ENCODE measurements at regions not wholly inside any gene's neighbourhood (a gene's known extent, or its start where the extent isn't known, plus 50 kb on each side); places are given as distances from the start of the nearest gene placed in this dataset.

- no peak for DNase-seq (ENCODE audit: low read depth)
Observed at GRCh38 chr13:24050796-24051715, 109.5 kb upstream of the SPATA13 start.

GRCh38 chr13:24052547-24053518 lies 107.7 kb upstream of the SPATA13 start:
- DNase-seq (ENCODE audit: low read depth) = no peak

GRCh38 chr13:24053519-24054251 lies 106.8 kb upstream of the SPATA13 start:
- peak; percentile 39 for DNase-seq (ENCODE audit: low read depth)

GRCh38 chr13:24056616-24057137 lies 103.8 kb upstream of the SPATA13 start:
- no peak for DNase-seq (ENCODE audit: low read depth)

- DNase-seq (ENCODE audit: low read depth) = no peak
Observed at GRCh38 chr13:24060993-24061392, 99.5 kb upstream of the SPATA13 start.

GRCh38 chr13:24063281-24063877 lies 97.1 kb upstream of the SPATA13 start:
- no peak for DNase-seq (ENCODE audit: low read depth)

GRCh38 chr13:24064371-24064770 lies 96.1 kb upstream of the SPATA13 start:
- DNase-seq (ENCODE audit: low read depth) = no peak

GRCh38 chr13:24065176-24065575 lies 95.3 kb upstream of the SPATA13 start:
- no peak for DNase-seq (ENCODE audit: low read depth)

GRCh38 chr13:24066405-24067295 lies 93.9 kb upstream of the SPATA13 start:
- DNase-seq (ENCODE audit: low read depth) = no peak

- no peak for DNase-seq (ENCODE audit: low read depth)
Observed at GRCh38 chr13:24068472-24068871, 92.0 kb upstream of the SPATA13 start.

- DNase-seq (ENCODE audit: low read depth) = no peak
Observed at GRCh38 chr13:24071016-24071415, 89.5 kb upstream of the SPATA13 start.

- no peak for DNase-seq (ENCODE audit: low read depth)
Observed at GRCh38 chr13:24071423-24072075, 89.0 kb upstream of the SPATA13 start.

GRCh38 chr13:24073657-24074056 lies 86.9 kb upstream of the SPATA13 start:
- no peak for DNase-seq (ENCODE audit: low read depth)

- DNase-seq (ENCODE audit: low read depth) = no peak
Observed at GRCh38 chr13:24074678-24075077, 85.8 kb upstream of the SPATA13 start.

- DNase-seq (ENCODE audit: low read depth) = no peak
Observed at GRCh38 chr13:24075137-24075975, 85.2 kb upstream of the SPATA13 start.

GRCh38 chr13:24076109-24076508 lies 84.4 kb upstream of the SPATA13 start:
- no peak for DNase-seq (ENCODE audit: low read depth)

GRCh38 chr13:24076636-24077035 lies 83.9 kb upstream of the SPATA13 start:
- no peak for DNase-seq (ENCODE audit: low read depth)

GRCh38 chr13:24080134-24080533 lies 80.4 kb upstream of the SPATA13 start:
- DNase-seq (ENCODE audit: low read depth) = no peak

GRCh38 chr13:24081387-24081786 lies 79.1 kb upstream of the SPATA13 start:
- no peak for DNase-seq (ENCODE audit: low read depth)
